Cardiac muscle cell (in vitro differentiated cells and primary cell): ENCODE measurements at regions not wholly inside any gene's neighbourhood (a gene's known extent, or its start where the extent isn't known, plus 50 kb on each side); places are given as distances from the start of the nearest gene placed in this dataset.

Experiments used
- DNase-seq, 2 donors: peaks; one replicate each; pipeline versions ENCODE4 v3.0.0 to v3.0.0-alpha.2; 2010 to 2017; ENCODE audit warnings: low read depth in 1 of 2, low spot score in 1 of 2
- H3K27ac ChIP-seq: fragments of 200-600 bp; sonication (generic); 2 replicates; pipeline ENCODE4 v1.5.1; 2016
- H3K27me3 ChIP-seq: fragments of 200-600 bp; sonication (generic); 2 replicates; pipeline ENCODE4 v1.6.0; 2016; ENCODE audit warnings: control low read depth
- H3K36me3 ChIP-seq: fragments of 200-600 bp; sonication (generic); 2 replicates; pipeline ENCODE4 v1.5.1; 2016; ENCODE audit warnings: control low read depth
- H3K4me1 ChIP-seq: fragments of 200-600 bp; sonication (generic); 2 replicates; pipeline ENCODE4 v1.8.1; 2017; ENCODE audit warnings: low read depth, mild to moderate bottlenecking, mixed run types
- H3K4me3 ChIP-seq: fragments of 200-600 bp; sonication (generic); 2 replicates; pipeline ENCODE4 v1.5.1; 2016; ENCODE audit warnings: mild to moderate bottlenecking
- H3K9me3 ChIP-seq: fragments of 200-600 bp; sonication (generic); 2 replicates; pipeline ENCODE4 v1.5.1; 2017; ENCODE audit warnings: low read depth, mild to moderate bottlenecking, control low read depth
- TF ChIP-seq, protein P1 (sequence below): IDR thresholded peaks from 2 replicates; pipeline ENCODE4 v1.5.1; 2012; ENCODE audit warnings: low read depth, mild to moderate bottlenecking, low read length

DNA sequence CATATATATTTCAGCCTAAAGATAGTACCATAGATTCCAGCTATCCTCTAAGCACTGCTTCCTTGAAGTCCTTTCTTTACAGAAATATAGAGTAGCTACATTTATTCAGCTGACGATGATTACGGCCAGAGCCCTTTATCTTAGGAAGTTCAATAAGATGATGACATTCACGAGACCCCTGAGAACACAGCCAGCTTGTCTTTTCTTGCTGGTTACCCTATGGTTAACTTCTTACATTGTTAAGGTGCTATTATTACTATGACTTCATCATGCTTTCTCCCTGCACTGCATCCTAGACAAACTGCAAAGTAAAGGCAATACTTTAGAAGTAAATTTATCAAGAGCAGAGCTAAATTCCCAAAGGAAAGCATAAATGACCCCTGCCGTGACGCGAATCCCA, 214.4 kb upstream of the LRFN5 start:
- no peak for DNase-seq
- TF ChIP-seq, protein P1, sequence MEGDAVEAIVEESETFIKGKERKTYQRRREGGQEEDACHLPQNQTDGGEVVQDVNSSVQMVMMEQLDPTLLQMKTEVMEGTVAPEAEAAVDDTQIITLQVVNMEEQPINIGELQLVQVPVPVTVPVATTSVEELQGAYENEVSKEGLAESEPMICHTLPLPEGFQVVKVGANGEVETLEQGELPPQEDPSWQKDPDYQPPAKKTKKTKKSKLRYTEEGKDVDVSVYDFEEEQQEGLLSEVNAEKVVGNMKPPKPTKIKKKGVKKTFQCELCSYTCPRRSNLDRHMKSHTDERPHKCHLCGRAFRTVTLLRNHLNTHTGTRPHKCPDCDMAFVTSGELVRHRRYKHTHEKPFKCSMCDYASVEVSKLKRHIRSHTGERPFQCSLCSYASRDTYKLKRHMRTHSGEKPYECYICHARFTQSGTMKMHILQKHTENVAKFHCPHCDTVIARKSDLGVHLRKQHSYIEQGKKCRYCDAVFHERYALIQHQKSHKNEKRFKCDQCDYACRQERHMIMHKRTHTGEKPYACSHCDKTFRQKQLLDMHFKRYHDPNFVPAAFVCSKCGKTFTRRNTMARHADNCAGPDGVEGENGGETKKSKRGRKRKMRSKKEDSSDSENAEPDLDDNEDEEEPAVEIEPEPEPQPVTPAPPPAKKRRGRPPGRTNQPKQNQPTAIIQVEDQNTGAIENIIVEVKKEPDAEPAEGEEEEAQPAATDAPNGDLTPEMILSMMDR, result no peak
- H3K4me3 ChIP-seq, result no peak overlapping the region
- H3K27me3 ChIP-seq, result no peaks in the 10 kb centered on the region
- no peaks in the 10 kb centered on the region for H3K4me1 ChIP-seq
- H3K36me3 ChIP-seq, result no peaks in the 10 kb centered on the region
- H3K27ac ChIP-seq, result no peak overlapping the region
- H3K9me3 ChIP-seq, result no peaks in the 10 kb centered on the region

DNA sequence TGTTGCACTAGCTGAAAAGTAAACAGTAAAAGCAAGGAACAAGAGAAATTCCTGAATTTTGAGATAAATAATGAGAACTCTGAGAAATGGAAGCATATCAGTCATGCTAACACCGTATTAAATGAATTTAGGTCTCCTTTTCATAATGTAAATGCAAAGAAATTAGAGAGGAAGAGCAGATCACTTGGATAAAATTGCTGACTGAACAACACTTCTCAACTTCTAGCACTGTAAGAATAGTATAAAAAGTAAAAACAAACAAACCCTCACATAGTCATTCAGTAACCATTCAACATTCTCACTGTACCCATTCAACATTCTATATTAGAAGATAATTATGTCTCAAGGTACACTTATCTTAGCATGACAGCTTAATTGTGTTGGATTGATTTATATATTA, 217.3 kb upstream of the LRFN5 start:
- H3K36me3 ChIP-seq, result no peaks in the 10 kb centered on the region
- no peaks in the 10 kb centered on the region for H3K4me1 ChIP-seq
- no peaks in the 10 kb centered on the region for H3K27me3 ChIP-seq
- TF ChIP-seq, protein P1, result no peak
- DNase-seq, result no peak
- no peak overlapping the region for H3K4me3 ChIP-seq
- no peak overlapping the region for H3K27ac ChIP-seq
- no peaks in the 10 kb centered on the region for H3K9me3 ChIP-seq

DNA sequence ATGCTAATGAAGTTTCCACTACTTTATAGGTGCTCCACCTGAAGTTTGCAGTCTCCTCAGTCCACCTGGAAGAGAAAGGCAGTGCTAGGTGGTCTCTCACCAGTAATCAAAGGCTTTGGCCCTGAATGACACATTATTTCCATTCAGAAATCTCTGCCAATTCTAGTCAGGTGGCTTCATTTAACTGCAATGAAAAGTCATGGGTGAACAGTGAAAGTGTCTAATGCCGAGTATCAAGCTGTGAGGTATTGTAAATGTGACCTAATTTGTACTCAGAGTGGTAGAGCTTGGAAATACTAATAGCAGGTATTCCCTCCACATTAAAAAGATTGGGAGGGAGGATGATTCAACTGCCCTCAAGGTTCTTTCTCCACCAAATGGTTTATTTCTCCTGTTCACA, 220.9 kb upstream of the LRFN5 start:
- no peaks in the 10 kb centered on the region for H3K27me3 ChIP-seq
- no peaks in the 10 kb centered on the region for H3K36me3 ChIP-seq
- no peaks in the 10 kb centered on the region for H3K4me1 ChIP-seq
- no peaks in the 10 kb centered on the region for H3K9me3 ChIP-seq
- TF ChIP-seq, protein P1, result no peak
- no peak overlapping the region for H3K27ac ChIP-seq
- no peak overlapping the region for H3K4me3 ChIP-seq
- no peak for DNase-seq

DNA sequence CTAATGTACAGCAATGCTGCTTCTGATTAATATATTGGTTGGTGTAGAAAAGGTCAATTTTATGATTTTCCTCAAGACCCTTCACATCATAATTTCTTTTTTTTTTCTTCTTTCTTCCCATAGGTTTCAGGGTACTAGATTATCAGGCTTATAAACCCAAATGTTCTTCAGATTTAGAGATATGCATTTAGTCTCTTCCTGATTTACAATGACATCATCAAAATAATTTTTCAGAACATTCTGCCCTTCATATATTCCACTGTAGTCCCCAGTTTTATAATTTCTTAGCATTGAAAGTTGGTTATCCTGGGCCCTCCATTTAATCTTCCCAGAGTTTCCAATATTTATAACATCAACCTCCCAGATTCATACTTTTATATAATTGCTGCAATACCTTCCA, 226.7 kb upstream of the LRFN5 start:
- DNase-seq, result no peak
- TF ChIP-seq, protein P1, result no peak

DNA sequence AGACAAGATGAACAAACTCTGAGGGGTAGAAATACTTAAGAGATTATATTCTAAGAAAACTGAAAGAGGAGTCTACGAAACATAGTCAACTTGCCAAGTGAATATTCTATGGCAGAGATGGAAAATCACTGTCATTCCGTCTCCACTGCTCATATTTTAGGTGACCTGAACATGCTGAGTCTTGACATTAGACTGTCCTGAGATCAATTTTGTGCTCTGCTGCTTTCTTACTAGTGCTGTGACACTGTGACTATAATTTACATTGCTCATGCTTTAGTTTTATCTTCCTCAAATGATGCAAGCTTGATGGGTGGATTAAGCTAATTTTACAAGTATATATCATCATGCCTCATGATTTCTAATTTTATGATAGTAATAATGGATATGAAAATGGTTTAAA, 228.2 kb upstream of the LRFN5 start:
- Histone ChIP-seq H3K27me3 (no peaks in the 10 kb centered on the region), H3K4me3 (no peak overlapping the region), H3K36me3 (no peaks in the 10 kb centered on the region), H3K4me1 (no peaks in the 10 kb centered on the region), H3K9me3 (no peaks in the 10 kb centered on the region), H3K27ac (no peak overlapping the region)
- TF ChIP-seq, protein P1, result no peak
- DNase-seq, result no peak

More for the DNA sequence above, 226.7 kb upstream of the LRFN5 start:
- Histone ChIP-seq H3K27me3 (no peaks in the 10 kb centered on the region), H3K4me1 (no peaks in the 10 kb centered on the region), H3K4me3 (no peak overlapping the region), H3K9me3 (no peaks in the 10 kb centered on the region), H3K36me3 (no peaks in the 10 kb centered on the region), H3K27ac (no peak overlapping the region)

DNA sequence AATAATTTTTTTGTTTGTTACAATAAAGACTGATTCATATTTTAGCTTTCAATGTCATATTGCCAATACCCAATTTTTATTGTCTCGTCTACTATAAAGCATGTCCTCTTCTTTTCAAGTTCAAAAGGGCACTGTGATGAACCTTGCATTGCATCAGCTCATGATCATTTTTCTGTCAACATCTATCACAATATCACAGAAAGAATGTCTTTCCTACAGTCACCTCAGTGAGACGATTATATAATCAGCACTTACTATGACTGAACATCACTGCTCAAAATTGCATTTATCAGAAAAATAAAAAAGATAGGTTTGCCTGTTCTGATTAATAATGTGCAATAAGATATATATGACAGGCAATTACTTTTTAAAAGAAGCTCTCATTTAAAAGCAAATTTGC, 228.7 kb upstream of the LRFN5 start:
- no peaks in the 10 kb centered on the region for H3K27me3 ChIP-seq
- H3K9me3 ChIP-seq, result no peaks in the 10 kb centered on the region
- TF ChIP-seq, protein P1, result no peak
- no peaks in the 10 kb centered on the region for H3K4me1 ChIP-seq
- DNase-seq, result no peak
- H3K27ac ChIP-seq, result no peak overlapping the region
- H3K36me3 ChIP-seq, result no peaks in the 10 kb centered on the region
- H3K4me3 ChIP-seq, result no peak overlapping the region
